NT2/D1 (cell line): ENCODE measurements at regions not wholly inside any gene's neighbourhood (a gene's known extent, or its start where the extent isn't known, plus 50 kb on each side); places are given as distances from the start of the nearest gene placed in this dataset.
"Not testable (repeated sequence)": the region's sequence is repeated elsewhere in the genome, so short reads cannot be mapped to it uniquely, and the experiment has no call there.

ENCODE experiments used
- DNase-seq: peaks from one replicate; pipeline ENCODE4 v3.0.0-alpha.2; 2011; ENCODE audit warnings: low read depth, low spot score
- H3K27me3 ChIP-seq: 2 replicates; pipeline ENCODE4 v1.6.0; 2011; ENCODE audit warnings: mild to moderate bottlenecking; ENCODE audit not compliant: insufficient read length, insufficient read depth
- H3K36me3 ChIP-seq: 2 replicates; pipeline ENCODE4 v1.6.1; 2011; ENCODE audit warnings: mild to moderate bottlenecking, low read length, mixed read lengths; ENCODE audit not compliant: insufficient read depth, insufficient read length
- H3K4me1 ChIP-seq: 2 replicates; pipeline ENCODE4 v1.5.1; 2011; ENCODE audit not compliant: insufficient read depth, insufficient read length
- H3K4me3 ChIP-seq: 2 replicates; pipeline ENCODE4 v1.5.1; 2011; ENCODE audit warnings: low read depth; ENCODE audit not compliant: insufficient read length
- H3K9ac ChIP-seq: 2 replicates; pipeline ENCODE4 v1.6.0; 2011; ENCODE audit warnings: low read depth; ENCODE audit not compliant: insufficient read length
- H3K9me3 ChIP-seq: 2 replicates; pipeline ENCODE4 v1.5.1; 2011; ENCODE audit warnings: mild to moderate bottlenecking, low read length; ENCODE audit not compliant: insufficient read depth
- SUZ12 ChIP-seq: IDR thresholded peaks from 2 replicates; pipeline ENCODE4 v1.6.1; 2011; ENCODE audit not compliant: insufficient read length, insufficient read depth; ENCODE audit errors: extremely low read depth
- YY1 ChIP-seq: IDR thresholded peaks from 2 replicates; pipeline ENCODE4 v1.6.1; 2011; ENCODE audit not compliant: insufficient read length, insufficient read depth
- ZNF274 ChIP-seq: IDR thresholded peaks from 2 replicates; pipeline ENCODE4 v1.6.1; 2011; ENCODE audit warnings: mild to moderate bottlenecking, low read depth, low read length

DNA sequence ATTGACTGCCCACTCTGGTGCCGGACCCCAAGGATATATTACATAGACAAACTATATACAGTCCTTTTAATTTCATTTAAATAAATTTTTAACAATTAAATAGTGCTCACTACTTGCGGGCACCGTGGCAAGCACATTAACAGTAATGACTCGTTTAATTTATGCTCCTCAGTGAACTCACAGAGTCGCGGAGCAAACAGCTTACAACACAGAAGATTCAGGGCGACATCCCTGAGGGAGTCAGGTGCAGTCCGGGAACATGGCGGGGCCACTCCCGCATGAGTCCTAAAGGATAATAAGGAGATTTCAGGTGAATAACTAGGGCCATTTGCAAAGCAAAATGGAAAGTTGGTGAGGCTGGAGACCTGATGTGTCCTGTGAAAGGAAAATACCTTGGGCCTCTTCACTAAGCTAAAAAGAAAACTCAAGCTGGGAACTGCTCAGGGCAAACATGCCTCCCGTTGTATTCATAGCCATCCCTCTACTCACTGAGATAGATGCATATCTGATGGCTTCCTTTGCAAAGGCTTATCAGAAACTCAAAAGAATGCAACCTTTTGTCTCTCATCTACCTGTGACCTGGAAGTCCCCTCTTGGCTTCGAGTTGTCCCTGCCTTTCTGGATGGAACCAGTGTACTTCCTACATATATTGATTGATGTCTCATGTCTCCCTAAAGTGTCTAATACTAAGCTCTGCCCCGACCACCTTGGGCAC is 125.6 kb downstream of the KLF6 start:
- TF ChIP-seq SUZ12 = no peak
- no peak for TF ChIP-seq ZNF274
- TF ChIP-seq YY1 = no peak
- Histone ChIP-seq H3K4me3 (no peak overlapping the region), H3K27me3 (no peaks in the 10 kb centered on the region), H3K9ac (no peak overlapping the region), H3K4me1 (peaks cover 2% of the 10 kb centered on the region), H3K9me3 (peaks cover 8% of the 10 kb centered on the region; the same call in 1 of the 2 replicates), H3K36me3 (no peaks in the 10 kb centered on the region)
- DNase-seq = no peak

DNA sequence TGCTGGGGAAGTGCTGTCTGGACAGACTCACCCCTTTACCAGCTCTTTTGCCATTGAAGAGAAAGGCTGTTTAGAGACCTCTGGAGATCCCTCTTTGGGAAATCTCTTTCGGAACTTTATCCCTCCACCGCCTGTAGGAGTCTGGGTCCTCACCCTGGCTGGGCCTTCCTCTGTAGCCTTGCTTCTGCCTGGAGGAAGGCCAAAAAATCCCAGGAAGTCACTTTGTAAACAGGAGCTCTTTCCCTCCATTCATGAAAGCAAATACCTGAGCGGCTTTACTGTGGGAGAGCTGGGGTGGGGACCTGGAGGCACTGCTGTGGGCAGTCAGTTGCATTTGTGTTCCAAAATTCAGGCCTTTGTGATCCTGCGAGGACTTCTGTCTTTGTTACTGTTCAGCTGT is 126.2 kb downstream of the KLF6 start:
- no peak for DNase-seq
- TF ChIP-seq ZNF274 (no peak), SUZ12 (no peak), YY1 (no peak)
- H3K36me3 ChIP-seq = no peaks in the 10 kb centered on the region
- H3K4me3 ChIP-seq = no peak overlapping the region
- peaks cover 2% of the 10 kb centered on the region for H3K4me1 ChIP-seq
- peaks cover 8% of the 10 kb centered on the region; the same call in 1 of the 2 replicates for H3K9me3 ChIP-seq
- no peaks in the 10 kb centered on the region for H3K27me3 ChIP-seq
- no peak overlapping the region for H3K9ac ChIP-seq

DNA sequence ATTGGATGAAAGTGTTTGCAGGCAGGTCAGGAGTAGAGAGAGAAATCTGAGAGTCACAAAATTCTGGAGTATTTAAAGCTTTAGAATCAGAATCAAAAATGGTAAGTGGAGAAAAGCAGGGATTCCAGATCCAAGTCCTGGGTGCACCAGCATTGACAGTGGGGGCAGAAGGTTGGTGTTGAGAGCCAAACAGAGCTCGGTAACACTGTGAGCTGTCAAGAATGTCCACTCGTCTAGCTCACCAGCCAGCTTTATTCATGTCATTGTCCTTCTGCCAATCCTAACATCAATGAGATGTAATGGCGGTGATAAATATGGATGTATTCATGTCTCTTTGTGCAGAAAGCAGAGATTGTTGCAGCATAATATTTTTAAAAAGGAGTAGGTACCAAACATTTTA is 128.8 kb downstream of the KLF6 start:
- Histone ChIP-seq H3K9me3 (peaks cover 5% of the 10 kb centered on the region; the same call in 1 of the 2 replicates), H3K9ac (no peak overlapping the region), H3K27me3 (no peaks in the 10 kb centered on the region), H3K36me3 (no peaks in the 10 kb centered on the region), H3K4me3 (no peak overlapping the region), H3K4me1 (peaks cover 2% of the 10 kb centered on the region)
- TF ChIP-seq YY1 (no peak), SUZ12 (no peak), ZNF274 (no peak)
- no peak for DNase-seq

DNA sequence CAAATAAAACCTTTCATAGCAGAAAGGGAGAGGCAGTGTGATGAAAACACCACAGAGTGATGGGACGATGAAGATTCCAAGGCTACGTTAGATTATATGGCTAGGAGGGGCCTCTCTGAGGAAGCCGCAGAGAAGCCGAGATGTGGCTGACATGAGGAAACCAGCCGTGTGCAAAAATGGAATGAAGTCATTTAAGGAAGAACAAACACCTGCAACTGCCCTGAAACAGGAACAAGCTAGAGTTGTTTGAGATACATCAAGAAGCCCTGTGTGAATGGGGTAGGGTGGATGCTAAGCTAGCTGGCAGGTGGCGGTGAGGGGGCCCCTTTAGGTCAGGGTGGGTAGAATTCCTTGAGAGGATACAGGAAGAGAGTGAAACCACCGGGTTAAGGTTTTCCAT is 129.5 kb downstream of the KLF6 start:
- Histone ChIP-seq H3K9ac (no peak overlapping the region), H3K4me1 (peaks cover 2% of the 10 kb centered on the region), H3K4me3 (no peak overlapping the region), H3K9me3 (no peaks in the 10 kb centered on the region), H3K27me3 (no peaks in the 10 kb centered on the region), H3K36me3 (no peaks in the 10 kb centered on the region)
- DNase-seq = no peak
- TF ChIP-seq YY1 (no peak), ZNF274 (no peak), SUZ12 (no peak)

DNA sequence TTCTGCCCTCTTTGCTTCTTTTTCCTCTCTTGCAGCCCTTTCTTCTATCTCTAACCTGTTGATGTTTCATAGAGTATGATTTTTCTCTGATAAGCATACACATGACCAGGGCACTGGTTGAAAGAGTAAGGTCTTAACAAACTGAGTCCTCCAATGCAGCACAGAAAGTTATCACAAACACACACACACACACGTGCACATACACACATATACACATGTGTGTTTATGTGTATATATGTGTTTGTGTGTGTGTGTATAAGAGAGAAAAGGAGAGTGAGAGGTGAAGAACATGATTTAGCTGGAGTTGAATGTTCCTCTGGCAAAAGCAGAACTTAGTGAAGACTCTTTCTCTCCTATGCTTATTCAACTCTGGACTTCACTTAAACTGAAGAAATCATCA is 130.0 kb downstream of the KLF6 start:
- Histone ChIP-seq H3K9me3 (no peaks in the 10 kb centered on the region), H3K4me1 (peaks cover 2% of the 10 kb centered on the region), H3K27me3 (no peaks in the 10 kb centered on the region), H3K4me3 (no peak overlapping the region), H3K9ac (no peak overlapping the region), H3K36me3 (no peaks in the 10 kb centered on the region)
- TF ChIP-seq SUZ12 = no peak
- no peak for TF ChIP-seq ZNF274
- TF ChIP-seq YY1 = no peak
- no peak for DNase-seq

DNA sequence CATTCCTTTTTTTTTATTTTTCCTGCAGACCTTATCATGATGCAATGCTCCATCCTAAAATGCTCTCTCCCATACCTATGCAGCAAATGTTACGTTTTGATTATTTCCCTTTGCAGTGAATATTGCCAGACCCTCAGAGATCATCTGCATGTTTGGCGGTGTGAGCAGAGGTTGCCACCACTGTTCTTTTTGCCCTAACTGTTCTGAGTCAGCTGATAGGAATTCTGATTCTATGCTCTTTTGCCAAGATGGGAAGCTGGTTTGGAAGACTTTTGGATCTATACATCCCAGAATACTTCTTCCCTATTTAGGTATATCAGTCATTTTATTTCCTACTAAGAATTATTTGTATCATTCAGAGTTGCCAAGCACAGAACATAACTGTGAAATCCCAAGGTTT is 130.5 kb downstream of the KLF6 start:
- H3K4me3 ChIP-seq = no peak overlapping the region
- no peaks in the 10 kb centered on the region for H3K36me3 ChIP-seq
- no peak overlapping the region for H3K9ac ChIP-seq
- no peak for TF ChIP-seq ZNF274
- no peak for TF ChIP-seq SUZ12
- TF ChIP-seq YY1 = no peak
- no peak for DNase-seq
- H3K27me3 ChIP-seq = no peaks in the 10 kb centered on the region
- H3K4me1 ChIP-seq = no peaks in the 10 kb centered on the region
- H3K9me3 ChIP-seq = no peaks in the 10 kb centered on the region

DNA sequence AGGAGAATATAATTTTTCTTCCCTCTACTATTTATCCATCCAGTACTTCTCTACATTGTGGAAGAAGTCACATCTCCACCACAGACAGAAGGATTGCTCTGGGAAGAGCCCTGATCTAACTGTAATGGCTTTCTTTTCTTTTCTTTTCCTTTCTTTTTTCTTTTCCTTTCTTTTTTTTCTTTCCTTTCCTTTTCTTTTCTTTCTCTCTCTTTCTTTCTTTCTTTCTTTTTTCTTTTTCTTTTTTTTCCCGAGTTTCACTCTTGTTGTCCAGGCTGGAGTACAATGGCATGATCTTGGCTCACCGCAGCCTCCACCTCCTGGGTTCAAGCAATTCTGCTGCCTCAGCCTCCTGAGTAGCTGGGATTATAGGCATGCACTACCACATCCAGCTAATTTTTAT is 131.7 kb downstream of the KLF6 start:
- not testable (repeated sequence) for H3K4me3 ChIP-seq, H3K36me3 ChIP-seq, DNase-seq, H3K27me3 ChIP-seq, H3K4me1 ChIP-seq, H3K9ac ChIP-seq, H3K9me3 ChIP-seq
